Prostate gland (tissue), 2 donors: ENCODE measurements at regions not wholly inside any gene's neighbourhood (a gene's known extent, or its start where the extent isn't known, plus 50 kb on each side); places are given as distances from the start of the nearest gene placed in this dataset.

Source experiments
- DNase-seq: peaks from one replicate; pipeline ENCODE4 v3.0.0-alpha.2; 2019; ENCODE audit warnings: low spot score
- H3K27ac ChIP-seq, 2 donors: fragments of 200-600 bp; sonication (generic); 2 replicates each; pipeline ENCODE4 v1.5.1; 2017 to 2019
- H3K27me3 ChIP-seq: fragments of 200-600 bp; sonication (generic); replicated peaks from 2 replicates; pipeline ENCODE4 v1.5.1; 2019; ENCODE audit not compliant: insufficient read depth
- H3K36me3 ChIP-seq, 2 donors: fragments of 200-600 bp; sonication (generic); 1 replicate in 1 of 2; 2 replicates in 1 of 2; pipeline versions ENCODE4 v1.5.1 to v1.8.1; 2017 to 2019
- H3K4me1 ChIP-seq: fragments of 200-600 bp; sonication (generic); replicated peaks from 2 replicates; pipeline ENCODE4 v1.5.1; 2019
- H3K4me3 ChIP-seq, 2 donors: fragments of 200-600 bp; sonication (generic); 2 replicates each; pipeline ENCODE4 v1.5.1; 2017 to 2019
- H3K9me3 ChIP-seq: fragments of 200-600 bp; sonication (generic); 2 replicates; pipeline ENCODE4 v1.5.1; 2017
- POLR2A ChIP-seq: fragments of 450-650 bp; IDR thresholded peaks from one replicate; pipeline ENCODE4 v1.6.1; 2016; ENCODE audit warnings: antibody characterized with exemption, mild to moderate bottlenecking
- POLR2AphosphoS5 ChIP-seq: sonication (generic); formaldehyde crosslinking; IDR thresholded peaks from one replicate; pipeline ENCODE4 v1.6.1; 2017; ENCODE audit warnings: antibody characterized with exemption
- WGBS: methylation state at CpG from one replicate; pipeline ENCODE4 v1.1.5; 2018; 5-methylcytosine and 5-hydroxymethylcytosine counted together
- intact Hi-C: fragments of 100-400 bp; cut with DNase I; formaldehyde crosslinking; loops from one replicate; pipeline ENCODE4 v1.14.2; 2022
- TF ChIP-seq, protein P1 (sequence below), 4 experiments: fragments of 200-600 bp in 2 of 4; fragments of 450-650 bp in 2 of 4; sonication (generic) in 2 of 4; IDR thresholded peaks; 1 replicate in 3 of 4; 2 replicates in 1 of 4; pipeline ENCODE4 v1.5.1; 2016 to 2019; ENCODE audit warnings: antibody characterized with exemption in 4 of 4, mild to moderate bottlenecking in 2 of 4, moderate library complexity in 2 of 4

GRCh38 chr6:6851059-6851948, 256.5 kb upstream of the RREB1 start:
- WGBS = 58% methylated on average over 9 of the region's 9 CpGs
- no peaks in the 10 kb centered on the region for H3K27me3 ChIP-seq
- peak; percentile 31 for DNase-seq
- no peak overlapping the region for H3K27ac ChIP-seq
- H3K4me1 ChIP-seq = no peaks in the 10 kb centered on the region
- intact Hi-C loops = no loop called here
- H3K9me3 ChIP-seq = no peaks in the 10 kb centered on the region
- H3K36me3 ChIP-seq = no peaks in the 10 kb centered on the region
- TF ChIP-seq POLR2AphosphoS5 (peak; percentile 58), POLR2A (no peak)
- TF ChIP-seq, protein P1, sequence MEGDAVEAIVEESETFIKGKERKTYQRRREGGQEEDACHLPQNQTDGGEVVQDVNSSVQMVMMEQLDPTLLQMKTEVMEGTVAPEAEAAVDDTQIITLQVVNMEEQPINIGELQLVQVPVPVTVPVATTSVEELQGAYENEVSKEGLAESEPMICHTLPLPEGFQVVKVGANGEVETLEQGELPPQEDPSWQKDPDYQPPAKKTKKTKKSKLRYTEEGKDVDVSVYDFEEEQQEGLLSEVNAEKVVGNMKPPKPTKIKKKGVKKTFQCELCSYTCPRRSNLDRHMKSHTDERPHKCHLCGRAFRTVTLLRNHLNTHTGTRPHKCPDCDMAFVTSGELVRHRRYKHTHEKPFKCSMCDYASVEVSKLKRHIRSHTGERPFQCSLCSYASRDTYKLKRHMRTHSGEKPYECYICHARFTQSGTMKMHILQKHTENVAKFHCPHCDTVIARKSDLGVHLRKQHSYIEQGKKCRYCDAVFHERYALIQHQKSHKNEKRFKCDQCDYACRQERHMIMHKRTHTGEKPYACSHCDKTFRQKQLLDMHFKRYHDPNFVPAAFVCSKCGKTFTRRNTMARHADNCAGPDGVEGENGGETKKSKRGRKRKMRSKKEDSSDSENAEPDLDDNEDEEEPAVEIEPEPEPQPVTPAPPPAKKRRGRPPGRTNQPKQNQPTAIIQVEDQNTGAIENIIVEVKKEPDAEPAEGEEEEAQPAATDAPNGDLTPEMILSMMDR (IDR thresholded peaks at IDR 0.05) = no peak
- H3K4me3 ChIP-seq = no peak overlapping the region

DNA sequence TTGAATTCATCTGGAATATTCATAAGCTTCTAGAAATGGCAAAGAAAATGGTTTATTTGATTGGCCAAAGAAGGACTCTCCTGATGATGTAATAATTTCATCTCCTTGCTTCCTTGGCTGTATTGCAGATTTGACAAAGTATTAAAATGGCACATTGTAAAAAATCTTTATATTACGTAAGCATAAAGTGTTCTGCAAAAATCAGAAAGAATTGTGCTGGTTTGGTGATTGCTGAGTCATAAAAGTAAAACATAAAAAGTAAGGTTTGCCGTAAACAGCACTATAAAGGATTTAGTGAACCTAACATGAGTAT, 255.9 kb upstream of the RREB1 start:
- intact Hi-C loops = no loop called here
- WGBS = 87% methylated on average over 2 of the region's 2 CpGs
- TF ChIP-seq POLR2AphosphoS5 (no peak), POLR2A (no peak)
- TF ChIP-seq, protein P1 (IDR thresholded peaks at IDR 0.05) = no peak
- no peak overlapping the region for H3K4me3 ChIP-seq
- DNase-seq = no peak
- H3K4me1 ChIP-seq = no peaks in the 10 kb centered on the region
- no peaks in the 10 kb centered on the region for H3K36me3 ChIP-seq
- H3K27me3 ChIP-seq = no peaks in the 10 kb centered on the region
- H3K27ac ChIP-seq = no peak overlapping the region
- H3K9me3 ChIP-seq = no peaks in the 10 kb centered on the region

DNA sequence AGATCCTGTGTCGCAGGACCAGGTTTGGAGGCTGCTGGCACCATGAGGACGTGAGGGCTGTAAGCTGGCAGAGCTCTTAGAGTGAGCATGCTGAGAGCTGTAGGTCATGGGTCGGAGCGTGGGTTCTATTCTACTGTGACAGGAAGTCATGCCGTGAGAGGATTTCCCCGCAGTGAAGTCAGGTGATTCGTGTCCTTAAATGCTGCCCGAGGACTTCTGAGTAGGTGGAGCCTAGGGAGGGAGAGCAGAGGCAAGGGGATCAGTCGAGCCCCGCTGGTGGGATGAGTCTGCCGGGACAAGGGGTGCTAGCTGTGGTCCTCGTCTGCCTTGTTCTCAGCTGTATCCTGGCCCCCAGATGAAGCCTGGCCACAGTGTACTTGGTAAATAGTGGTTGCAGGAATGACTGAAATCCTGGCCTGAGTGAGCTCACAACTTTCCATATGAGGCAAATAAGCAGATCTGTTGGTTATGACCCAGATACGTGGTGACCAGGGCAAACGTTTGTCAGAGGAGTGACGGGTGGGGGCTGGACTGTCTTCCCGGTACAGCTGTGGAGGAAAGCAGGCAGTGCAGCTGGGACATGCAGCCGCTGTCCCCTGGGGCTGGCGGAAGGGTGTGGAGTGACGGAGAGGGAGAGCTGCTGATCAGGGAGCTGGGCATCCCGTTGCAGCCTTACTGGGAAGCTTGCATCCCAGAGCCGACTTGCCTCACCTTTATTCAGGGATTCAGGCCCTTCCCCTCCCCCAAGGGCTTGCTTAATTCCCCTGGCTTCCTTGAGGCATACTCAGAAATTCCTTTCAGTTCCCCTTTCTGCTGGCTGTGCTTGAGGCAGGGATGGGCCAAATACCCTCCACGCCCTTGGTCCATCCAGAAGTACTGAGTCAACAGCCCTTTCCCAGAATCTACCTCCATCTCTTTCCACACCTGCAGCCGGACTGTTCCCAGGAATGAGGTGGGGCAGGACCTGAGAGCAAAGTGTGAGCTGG, 250.9 kb upstream of the RREB1 start:
- H3K27me3 ChIP-seq = no peaks in the 10 kb centered on the region
- no peaks in the 10 kb centered on the region for H3K4me1 ChIP-seq
- H3K36me3 ChIP-seq = no peaks in the 10 kb centered on the region
- H3K27ac ChIP-seq = no peak overlapping the region
- no peaks in the 10 kb centered on the region for H3K9me3 ChIP-seq
- no peak for TF ChIP-seq POLR2A
- TF ChIP-seq, protein P1 (IDR thresholded peaks at IDR 0.05) = no peak
- no peak for TF ChIP-seq POLR2AphosphoS5
- no peak overlapping the region for H3K4me3 ChIP-seq
- intact Hi-C loops = no loop called here
- DNase-seq = no peak
- 42% methylated on average over 23 of the region's 23 CpGs for WGBS

DNA sequence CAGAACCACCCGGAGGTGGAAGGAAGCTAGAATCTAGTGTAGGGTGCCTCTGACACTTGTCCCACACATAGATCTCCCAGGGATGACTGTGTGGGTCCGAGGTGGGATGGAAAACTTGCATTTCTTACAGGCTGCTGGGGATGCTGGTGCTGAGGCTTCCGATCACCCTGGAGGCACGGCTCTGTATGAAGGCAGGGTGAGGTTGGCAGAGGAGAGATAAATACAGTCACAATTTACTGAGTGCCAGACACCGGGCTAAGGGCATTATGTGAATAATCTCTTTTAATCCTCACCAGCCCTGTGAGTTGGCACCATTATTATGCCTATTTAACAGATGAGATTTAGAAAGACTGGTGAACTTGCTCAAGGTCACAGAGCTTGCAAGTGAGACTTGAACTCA, 250.2 kb upstream of the RREB1 start:
- H3K36me3 ChIP-seq = no peaks in the 10 kb centered on the region
- no peaks in the 10 kb centered on the region for H3K4me1 ChIP-seq
- no peak overlapping the region for H3K4me3 ChIP-seq
- H3K27ac ChIP-seq = no peak overlapping the region
- no peak for DNase-seq
- no peak for TF ChIP-seq POLR2A
- TF ChIP-seq POLR2AphosphoS5 = no peak
- TF ChIP-seq, protein P1 (IDR thresholded peaks at IDR 0.05) = no peak
- H3K9me3 ChIP-seq = no peaks in the 10 kb centered on the region
- intact Hi-C loops = no loop called here
- no peaks in the 10 kb centered on the region for H3K27me3 ChIP-seq
- 77% methylated on average over 5 of the region's 5 CpGs for WGBS
